HAP-1 (cell line): ENCODE measurements at regions not wholly inside any gene's neighbourhood (a gene's known extent, or its start where the extent isn't known, plus 50 kb on each side); places are given as distances from the start of the nearest gene placed in this dataset.

ENCODE experiments used
- DNase-seq, 2 experiments: peaks; one replicate each; pipeline ENCODE4 v3.0.0-alpha.2; 2016 to 2020; ENCODE audit warnings: low spot score in 2 of 2
- H3K27me3 ChIP-seq: fragments of 250-450 bp; sonication (Bioruptor Pico); 2 replicates; pipeline ENCODE4 v1.5.1; 2020; ENCODE audit warnings: low read depth, mild to moderate bottlenecking, moderate library complexity
- H3K36me3 ChIP-seq: fragments of 250-450 bp; sonication (Bioruptor Pico); replicated peaks from 2 replicates; pipeline ENCODE4 v1.5.1; 2020; ENCODE audit warnings: mild to moderate bottlenecking
- H3K4me1 ChIP-seq: fragments of 250-450 bp; sonication (Bioruptor Pico); 2 replicates; pipeline ENCODE4 v1.5.1; 2020; ENCODE audit warnings: mild to moderate bottlenecking
- H3K4me3 ChIP-seq: fragments of 250-450 bp; sonication (Bioruptor Pico); 2 replicates; pipeline ENCODE4 v1.5.1; 2020; ENCODE audit warnings: mild to moderate bottlenecking, moderate library complexity
- H3K9me3 ChIP-seq: fragments of 250-450 bp; sonication (Bioruptor Pico); 2 replicates; pipeline ENCODE4 v1.5.1; 2020; ENCODE audit warnings: mild to moderate bottlenecking, moderate library complexity
- in situ Hi-C: fragments of 300-500 bp; cut with MboI; formaldehyde crosslinking; loops from 3 replicates; pipeline ENCODE4 v1.14.3; 2020; ENCODE audit warnings: low sequenced_read_pairs, inconsistent platforms, mixed read lengths

DNA sequence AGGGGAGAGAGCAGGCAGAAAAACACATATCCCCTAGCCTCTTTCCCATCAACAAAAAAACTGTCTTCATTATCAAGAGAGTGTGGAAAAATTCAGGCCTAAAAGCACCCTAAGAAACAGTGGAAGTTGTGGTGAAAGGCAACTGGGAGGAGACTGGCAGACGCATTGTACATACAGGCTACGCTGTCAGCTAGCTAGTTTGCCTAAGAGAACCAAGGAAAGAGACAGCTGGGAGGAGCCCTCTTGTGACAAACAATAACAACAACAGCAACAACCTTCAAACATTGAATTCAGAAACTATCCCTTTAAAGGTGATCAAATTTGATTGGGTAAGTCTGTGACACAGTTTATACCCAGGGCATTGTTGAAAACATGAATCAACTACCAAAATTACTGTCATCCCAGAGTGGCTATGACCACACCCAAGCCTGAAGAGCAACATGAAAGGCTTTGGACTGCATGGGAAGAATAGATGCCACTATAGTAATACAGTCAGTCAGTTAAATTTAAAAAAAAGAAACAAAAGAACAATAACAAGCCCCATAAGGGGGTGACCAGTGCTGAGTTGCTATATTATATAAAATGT is 88.9 kb upstream of the CRIM1 start:
- no peak for DNase-seq
- H3K27me3 ChIP-seq = peaks cover 3% of the 10 kb centered on the region; the same call in 1 of the 2 replicates
- H3K9me3 ChIP-seq = no peaks in the 10 kb centered on the region
- H3K4me1 ChIP-seq = no peaks in the 10 kb centered on the region
- in situ Hi-C loops = no loop called here
- no peaks in the 10 kb centered on the region for H3K36me3 ChIP-seq
- H3K4me3 ChIP-seq = no peak overlapping the region

GRCh38 chr2:36262581-36262980 is 93.0 kb upstream of the CRIM1 start:
- no peaks in the 10 kb centered on the region for H3K4me1 ChIP-seq
- DNase-seq = no peak
- H3K4me3 ChIP-seq = no peak overlapping the region
- H3K27me3 ChIP-seq = no peaks in the 10 kb centered on the region
- no peaks in the 10 kb centered on the region for H3K9me3 ChIP-seq
- in situ Hi-C loops = no loop called here
- H3K36me3 ChIP-seq = no peaks in the 10 kb centered on the region

DNA sequence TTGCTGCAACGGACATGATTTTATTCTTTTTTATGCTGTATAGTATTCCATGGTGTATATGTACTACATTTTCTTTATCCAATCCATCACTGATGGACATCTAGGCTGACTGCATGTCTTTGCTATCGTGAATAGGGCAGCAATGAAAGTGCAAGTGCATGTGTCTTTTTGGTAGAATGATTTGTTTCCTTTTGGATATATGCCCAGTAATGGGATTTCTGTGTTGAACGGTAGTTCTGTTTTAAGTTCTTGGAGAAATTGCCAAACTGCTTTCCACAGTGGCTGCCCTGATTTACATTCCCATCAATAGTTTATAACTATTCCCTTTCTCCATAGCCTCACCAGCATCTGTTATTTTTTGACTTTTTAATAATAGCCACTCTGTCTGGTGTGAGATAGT is 99.7 kb upstream of the CRIM1 start:
- Histone ChIP-seq H3K9me3 (no peaks in the 10 kb centered on the region), H3K4me3 (no peak overlapping the region), H3K36me3 (no peaks in the 10 kb centered on the region), H3K4me1 (no peaks in the 10 kb centered on the region), H3K27me3 (no peaks in the 10 kb centered on the region)
- in situ Hi-C loops = no loop called here
- DNase-seq = no peak

DNA sequence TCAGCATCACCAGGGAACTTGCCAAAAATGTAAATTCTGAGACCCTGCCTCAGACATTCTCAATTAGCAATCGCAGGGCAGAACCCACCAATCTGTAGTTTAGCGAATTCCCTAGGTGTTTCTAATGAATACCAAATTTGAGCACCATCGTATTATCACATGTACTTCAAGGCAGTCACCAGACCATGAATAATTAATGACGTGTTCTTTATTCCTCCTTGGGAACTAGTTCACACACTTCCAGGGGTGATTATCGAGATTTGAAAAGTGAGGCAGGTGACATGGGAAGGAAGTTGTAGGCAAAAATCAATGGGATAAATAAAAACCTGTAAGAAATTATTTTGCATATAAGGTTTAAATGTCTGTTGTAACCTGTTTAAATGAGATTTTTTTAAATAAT is 102.5 kb upstream of the CRIM1 start:
- Histone ChIP-seq H3K27me3 (no peaks in the 10 kb centered on the region), H3K4me1 (no peaks in the 10 kb centered on the region), H3K4me3 (no peak overlapping the region), H3K9me3 (no peaks in the 10 kb centered on the region), H3K36me3 (no peaks in the 10 kb centered on the region)
- in situ Hi-C loops = no loop called here
- no peak for DNase-seq

DNA sequence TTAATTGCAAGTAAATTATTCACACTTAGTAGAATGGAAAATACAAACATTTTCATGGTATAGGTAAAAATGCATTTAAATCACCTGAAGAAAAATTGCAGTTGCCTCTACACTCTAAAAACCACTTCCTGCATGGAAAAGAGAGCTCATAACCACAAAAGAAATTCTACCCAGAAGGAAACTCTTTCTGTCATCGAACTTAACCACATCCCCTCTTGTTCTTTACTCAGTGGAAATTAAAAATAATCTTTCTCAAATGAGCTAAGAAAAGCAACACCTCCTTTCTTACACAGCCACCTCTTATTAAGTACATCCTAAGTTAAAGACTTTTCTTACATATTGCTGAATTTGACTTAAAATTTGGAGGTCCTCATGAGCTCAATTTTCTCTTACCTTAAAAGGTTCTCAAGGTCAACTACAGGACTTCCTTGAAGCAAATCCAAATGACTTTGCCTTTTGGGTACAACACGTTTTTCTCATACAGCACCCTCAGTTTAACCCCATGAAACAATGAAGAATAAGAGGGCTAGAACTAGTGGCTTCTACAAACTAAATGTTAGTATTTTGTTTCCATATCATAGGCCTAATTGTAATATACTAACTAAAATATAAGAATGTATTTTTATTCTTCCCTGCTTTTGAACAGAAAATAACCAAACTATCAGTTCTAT is 109.1 kb upstream of the CRIM1 start:
- no peak for DNase-seq
- in situ Hi-C loops = no loop called here
- H3K27me3 ChIP-seq = 0 out of 2 replicates have a peak, but pooled peaks cover 3% of the 10 kb centered on the region
- H3K9me3 ChIP-seq = no peaks in the 10 kb centered on the region
- H3K4me3 ChIP-seq = no peak overlapping the region
- H3K4me1 ChIP-seq = no peaks in the 10 kb centered on the region
- no peaks in the 10 kb centered on the region for H3K36me3 ChIP-seq

- in situ Hi-C loops = no loop called here
- no peak for DNase-seq
- no peak overlapping the region for H3K4me3 ChIP-seq
- no peaks in the 10 kb centered on the region for H3K9me3 ChIP-seq
- peaks cover 3% of the 10 kb centered on the region; the same call in 1 of the 2 replicates for H3K27me3 ChIP-seq
- no peaks in the 10 kb centered on the region for H3K4me1 ChIP-seq
- no peaks in the 10 kb centered on the region for H3K36me3 ChIP-seq
Observed at GRCh38 chr2:36245651-36246050, 109.9 kb upstream of the CRIM1 start.

GRCh38 chr2:36238106-36238505 is 117.5 kb upstream of the CRIM1 start:
- Histone ChIP-seq H3K27me3 (peaks cover 3% of the 10 kb centered on the region; the same call in 1 of the 2 replicates), H3K36me3 (no peaks in the 10 kb centered on the region), H3K4me3 (no peak overlapping the region), H3K9me3 (no peaks in the 10 kb centered on the region), H3K4me1 (no peaks in the 10 kb centered on the region)
- in situ Hi-C loops = no loop called here
- no peak for DNase-seq

GRCh38 chr2:36235882-36236281 is 119.7 kb upstream of the CRIM1 start:
- in situ Hi-C loops = no loop called here
- no peak overlapping the region for H3K4me3 ChIP-seq
- no peaks in the 10 kb centered on the region for H3K4me1 ChIP-seq
- no peaks in the 10 kb centered on the region for H3K36me3 ChIP-seq
- H3K27me3 ChIP-seq = no peaks in the 10 kb centered on the region
- H3K9me3 ChIP-seq = no peaks in the 10 kb centered on the region
- no peak for DNase-seq

- in situ Hi-C loops = no loop called here
Observed at GRCh38 chr2:36235426-36235825, 120.2 kb upstream of the CRIM1 start.

GRCh38 chr2:36223259-36223658 is 132.3 kb upstream of the CRIM1 start:
- no peak overlapping the region for H3K4me3 ChIP-seq
- no peaks in the 10 kb centered on the region for H3K9me3 ChIP-seq
- DNase-seq = no peak
- H3K4me1 ChIP-seq = no peaks in the 10 kb centered on the region
- no peaks in the 10 kb centered on the region; the same call in 1 of the 2 replicates for H3K27me3 ChIP-seq
- H3K36me3 ChIP-seq = no peaks in the 10 kb centered on the region
- in situ Hi-C loops = no loop called here

More at GRCh38 chr2:36235426-36235825, 120.2 kb upstream of the CRIM1 start:
- H3K27me3 ChIP-seq = no peaks in the 10 kb centered on the region
- H3K9me3 ChIP-seq = no peaks in the 10 kb centered on the region
- no peak overlapping the region for H3K4me3 ChIP-seq
- no peaks in the 10 kb centered on the region for H3K4me1 ChIP-seq
- H3K36me3 ChIP-seq = no peaks in the 10 kb centered on the region
- DNase-seq = no peak

- no peaks in the 10 kb centered on the region; the same call in 1 of the 2 replicates for H3K27me3 ChIP-seq
- in situ Hi-C loops = no loop called here
- DNase-seq = no peak
- H3K4me1 ChIP-seq = no peaks in the 10 kb centered on the region
- no peaks in the 10 kb centered on the region for H3K36me3 ChIP-seq
- no peaks in the 10 kb centered on the region for H3K9me3 ChIP-seq
- H3K4me3 ChIP-seq = no peak overlapping the region
Observed at GRCh38 chr2:36222485-36222884, 133.1 kb upstream of the CRIM1 start.

DNA sequence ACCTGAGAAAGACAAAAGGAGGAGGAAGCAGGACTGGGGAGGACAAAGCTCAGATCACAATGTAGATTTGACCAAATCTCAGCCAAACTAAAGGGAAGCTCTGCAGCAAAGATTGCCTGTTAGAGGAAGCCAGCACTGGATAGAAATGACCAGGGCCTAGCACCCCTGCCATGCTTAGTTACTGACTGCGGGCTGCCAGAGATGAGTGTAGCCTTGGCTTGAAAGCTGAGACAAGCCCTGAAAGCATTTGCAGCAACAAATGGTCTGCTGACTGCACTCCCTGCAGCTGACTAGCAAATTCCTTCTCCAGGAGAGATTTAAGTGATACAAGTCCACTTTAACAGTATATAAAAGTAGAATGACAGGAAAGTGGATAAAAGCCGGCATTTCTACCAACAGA is 140.9 kb upstream of the CRIM1 start:
- Histone ChIP-seq H3K4me1 (no peaks in the 10 kb centered on the region), H3K4me3 (no peak overlapping the region), H3K27me3 (no peaks in the 10 kb centered on the region), H3K9me3 (no peaks in the 10 kb centered on the region), H3K36me3 (no peaks in the 10 kb centered on the region)
- in situ Hi-C loops = no loop called here
- DNase-seq = no peak

DNA sequence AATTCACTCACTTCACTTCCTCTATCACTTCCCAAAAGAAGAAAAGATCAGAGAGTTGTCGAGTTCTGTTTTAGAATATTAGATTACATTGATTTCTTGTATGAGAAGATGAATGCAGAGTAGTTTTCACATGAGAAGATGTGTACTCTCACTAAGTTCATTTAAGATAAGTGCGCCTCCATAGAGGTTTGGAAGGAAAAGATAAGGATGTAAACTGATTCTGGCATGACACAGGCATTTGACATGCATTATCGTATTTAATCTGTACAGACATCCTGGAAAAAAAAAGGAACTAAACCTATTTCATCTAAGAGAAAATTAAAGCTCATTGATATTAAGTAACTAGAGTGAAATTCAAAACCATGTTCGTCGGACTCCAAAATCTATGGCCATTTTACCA is 152.2 kb upstream of the CRIM1 start:
- H3K4me1 ChIP-seq = no peaks in the 10 kb centered on the region
- no peak overlapping the region for H3K4me3 ChIP-seq
- no peaks in the 10 kb centered on the region for H3K9me3 ChIP-seq
- H3K36me3 ChIP-seq = no peaks in the 10 kb centered on the region
- no peak for DNase-seq
- in situ Hi-C loops = no loop called here
- no peaks in the 10 kb centered on the region for H3K27me3 ChIP-seq

DNA sequence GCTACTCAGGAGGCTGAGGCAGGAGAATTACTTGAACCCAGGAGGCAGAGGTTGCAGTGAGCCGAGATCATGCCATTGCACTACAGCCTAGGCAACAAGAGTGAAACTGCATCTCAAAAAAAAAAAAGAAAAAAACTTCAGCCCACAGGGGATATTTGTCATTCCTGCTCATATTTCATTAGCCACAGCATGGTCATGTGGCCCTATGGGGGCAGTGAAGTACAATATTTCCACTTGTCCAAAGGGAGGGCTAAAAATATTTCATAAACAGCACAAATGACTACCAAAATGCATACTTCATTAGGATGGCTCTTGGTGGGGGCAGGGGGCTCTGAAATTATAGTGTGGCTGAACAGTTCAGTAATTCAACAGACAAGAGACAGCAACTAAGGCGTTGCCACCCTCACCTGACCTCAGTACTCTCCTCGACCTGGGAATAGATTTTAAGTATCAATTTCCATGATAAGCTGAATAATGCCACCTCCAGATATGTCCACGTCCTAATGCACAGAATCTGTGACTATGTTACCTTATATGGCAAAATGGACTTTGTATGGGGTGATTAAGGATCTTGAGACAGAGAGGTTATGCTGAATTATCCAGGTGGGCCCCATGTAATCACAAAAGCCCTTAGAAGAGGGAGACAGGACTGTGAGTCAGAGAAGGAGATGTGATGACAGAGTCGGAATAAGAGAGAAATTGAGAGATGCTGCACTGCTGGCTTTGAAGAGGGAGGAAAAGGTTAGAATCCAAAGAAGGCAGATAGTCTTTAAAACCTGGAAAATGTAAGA is 158.2 kb upstream of the CRIM1 start:
- Histone ChIP-seq H3K4me3 (no peak overlapping the region), H3K9me3 (no peaks in the 10 kb centered on the region), H3K36me3 (no peaks in the 10 kb centered on the region), H3K27me3 (no peaks in the 10 kb centered on the region), H3K4me1 (no peaks in the 10 kb centered on the region)
- in situ Hi-C loops = no loop called here
- no peak for DNase-seq
